Muscle of leg (tissue), 3 donors: ENCODE measurements at regions not wholly inside any gene's neighbourhood (a gene's known extent, or its start where the extent isn't known, plus 50 kb on each side); places are given as distances from the start of the nearest gene placed in this dataset.

Source experiments
- DNase-seq: peaks from one replicate; pipeline ENCODE4 v3.0.0; 2013
- H3K27ac ChIP-seq: one replicate; pipeline ENCODE4 v1.5.1; 2013; ENCODE audit warnings: mild to moderate bottlenecking, low read length, control low read depth
- H3K27me3 ChIP-seq: one replicate; pipeline ENCODE4 v1.6.1; 2013; ENCODE audit warnings: low read length; ENCODE audit not compliant: control insufficient read depth, insufficient read depth
- H3K36me3 ChIP-seq: one replicate; pipeline ENCODE4 v1.6.1; 2013; ENCODE audit warnings: low read length; ENCODE audit not compliant: control insufficient read depth, insufficient read depth
- H3K4me1 ChIP-seq: one replicate; pipeline ENCODE4 v1.6.1; 2013; ENCODE audit warnings: low read length; ENCODE audit not compliant: control insufficient read depth, insufficient read depth
- H3K4me3 ChIP-seq: one replicate; pipeline ENCODE4 v1.5.1; 2013; ENCODE audit warnings: low read length, control low read depth
- H3K9me3 ChIP-seq: replicated peaks from 2 replicates; pipeline ENCODE4 v1.6.1; 2013; ENCODE audit warnings: low read depth, low read length; ENCODE audit not compliant: control insufficient read depth
- WGBS: methylation state at CpG from one replicate; pipeline ENCODE4 v1.1.5; 2013; ENCODE audit warnings: missing lambda C conversion rate; ENCODE audit not compliant: insufficient coverage; 5-methylcytosine and 5-hydroxymethylcytosine counted together

- Histone ChIP-seq H3K27me3 (no peaks in the 10 kb centered on the region), H3K4me1 (no peaks in the 10 kb centered on the region), H3K4me3 (no peak overlapping the region), H3K9me3 (no peaks in the 10 kb centered on the region), H3K36me3 (no peaks in the 10 kb centered on the region), H3K27ac (no peak overlapping the region)
- no peak for DNase-seq
- no CpG with 5 or more reads among the region's 4 CpGs for WGBS
These were observed 522.4 kb upstream of the NAALADL2 start for GRCh38 chr3:174336784-174337183.

- Histone ChIP-seq H3K9me3 (no peaks in the 10 kb centered on the region), H3K4me3 (no peak overlapping the region), H3K4me1 (no peaks in the 10 kb centered on the region), H3K27me3 (no peaks in the 10 kb centered on the region), H3K27ac (no peak overlapping the region), H3K36me3 (no peaks in the 10 kb centered on the region)
- peak; percentile 67 for DNase-seq
- WGBS, result 100% methylated on average over 2 of the region's 4 CpGs
These were observed 521.9 kb upstream of the NAALADL2 start for GRCh38 chr3:174337227-174337626.

GRCh38 chr3:174340624-174341587 lies 518.2 kb upstream of the NAALADL2 start:
- no peaks in the 10 kb centered on the region for H3K36me3 ChIP-seq
- peaks cover 2% of the 10 kb centered on the region for H3K4me1 ChIP-seq
- no CpG with 5 or more reads among the region's 3 CpGs for WGBS
- no peaks in the 10 kb centered on the region for H3K9me3 ChIP-seq
- no peak overlapping the region for H3K4me3 ChIP-seq
- DNase-seq, result no peak
- H3K27ac ChIP-seq, result no peak overlapping the region
- H3K27me3 ChIP-seq, result no peaks in the 10 kb centered on the region

- DNase-seq, result peak; percentile 26
- H3K9me3 ChIP-seq, result no peaks in the 10 kb centered on the region
These were observed 517.0 kb upstream of the NAALADL2 start for GRCh38 chr3:174342171-174342570.

GRCh38 chr3:174342941-174343501 lies 516.1 kb upstream of the NAALADL2 start:
- no peaks in the 10 kb centered on the region for H3K9me3 ChIP-seq
- WGBS, result no CpG with 5 or more reads among the region's 3 CpGs
- H3K36me3 ChIP-seq, result no peaks in the 10 kb centered on the region
- H3K27me3 ChIP-seq, result no peaks in the 10 kb centered on the region
- DNase-seq, result peak; percentile 81
- no peak overlapping the region for H3K27ac ChIP-seq
- H3K4me1 ChIP-seq, result peaks cover 2% of the 10 kb centered on the region
- H3K4me3 ChIP-seq, result no peak overlapping the region

More at GRCh38 chr3:174342171-174342570, 517.0 kb upstream of the NAALADL2 start:
- Histone ChIP-seq H3K36me3 (no peaks in the 10 kb centered on the region), H3K4me1 (peaks cover 2% of the 10 kb centered on the region), H3K27ac (no peak overlapping the region), H3K4me3 (no peak overlapping the region), H3K27me3 (no peaks in the 10 kb centered on the region)
- no CpG with 5 or more reads among the region's 2 CpGs for WGBS

GRCh38 chr3:174346141-174346540 lies 513.0 kb upstream of the NAALADL2 start:
- WGBS, result no CpG with 5 or more reads among the region's 2 CpGs

GRCh38 chr3:174346571-174346970 lies 512.6 kb upstream of the NAALADL2 start:
- peak; percentile 26 for DNase-seq
- Histone ChIP-seq H3K27me3 (no peaks in the 10 kb centered on the region), H3K4me1 (peaks cover 2% of the 10 kb centered on the region), H3K9me3 (no peaks in the 10 kb centered on the region), H3K36me3 (no peaks in the 10 kb centered on the region), H3K27ac (no peak overlapping the region), H3K4me3 (no peak overlapping the region)
- no CpG with 5 or more reads among the region's 1 CpG for WGBS

More at GRCh38 chr3:174346141-174346540, 513.0 kb upstream of the NAALADL2 start:
- H3K36me3 ChIP-seq, result no peaks in the 10 kb centered on the region
- H3K9me3 ChIP-seq, result no peaks in the 10 kb centered on the region
- H3K4me3 ChIP-seq, result no peak overlapping the region
- no peak overlapping the region for H3K27ac ChIP-seq
- no peaks in the 10 kb centered on the region for H3K27me3 ChIP-seq
- peak; percentile 55 for DNase-seq
- H3K4me1 ChIP-seq, result peaks cover 2% of the 10 kb centered on the region

- Histone ChIP-seq H3K4me1 (peaks cover 2% of the 10 kb centered on the region), H3K27ac (no peak overlapping the region), H3K9me3 (no peaks in the 10 kb centered on the region), H3K27me3 (no peaks in the 10 kb centered on the region), H3K36me3 (no peaks in the 10 kb centered on the region), H3K4me3 (no peak overlapping the region)
- DNase-seq, result no peak
- WGBS, result 100% methylated on average over 1 of the region's 2 CpGs
These were observed 511.5 kb upstream of the NAALADL2 start for GRCh38 chr3:174347474-174348138.

GRCh38 chr3:174352227-174352626 lies 506.9 kb upstream of the NAALADL2 start:
- DNase-seq, result no peak
- Histone ChIP-seq H3K27me3 (no peaks in the 10 kb centered on the region), H3K9me3 (no peaks in the 10 kb centered on the region), H3K27ac (no peak overlapping the region), H3K4me1 (no peaks in the 10 kb centered on the region), H3K4me3 (no peak overlapping the region), H3K36me3 (no peaks in the 10 kb centered on the region)

- Histone ChIP-seq H3K4me1 (no peaks in the 10 kb centered on the region), H3K27ac (no peak overlapping the region), H3K27me3 (no peaks in the 10 kb centered on the region), H3K36me3 (no peaks in the 10 kb centered on the region), H3K9me3 (no peaks in the 10 kb centered on the region), H3K4me3 (no peak overlapping the region)
- no peak for DNase-seq
- no CpG with 5 or more reads among the region's 1 CpG for WGBS
These were observed 503.6 kb upstream of the NAALADL2 start for GRCh38 chr3:174355505-174355904.
